MM.1S (cell line): ENCODE measurements at regions not wholly inside any gene's neighbourhood (a gene's known extent, or its start where the extent isn't known, plus 50 kb on each side); places are given as distances from the start of the nearest gene placed in this dataset.

Experiments used
- CTCF ChIP-seq: fragments of 300-600 bp; sonication (generic); IDR thresholded peaks from 2 replicates; pipeline ENCODE4 v1.5.1; 2016; ENCODE audit warnings: antibody characterized with exemption, low read length, mixed read lengths
- EZH2 ChIP-seq: fragments of 300-600 bp; sonication (generic); optimal IDR thresholded peaks from 2 replicates; pipeline ENCODE3; 2017; ENCODE audit warnings: low read depth, mild to moderate bottlenecking, antibody characterized with exemption, low read length, mixed read lengths

- TF ChIP-seq EZH2 (no peak), CTCF (no peak)
These were observed 745.3 kb upstream of the CELF4 start for GRCh38 chr18:38310936-38311335.
